Left lobe of liver (tissue), 2 donors: ENCODE measurements at regions not wholly inside any gene's neighbourhood (a gene's known extent, or its start where the extent isn't known, plus 50 kb on each side); places are given as distances from the start of the nearest gene placed in this dataset.
A peak's percentile ranks its signal among the peaks of the same experiment; 100 is the strongest.

Experiments
- ATAC-seq: fragments of 200-7000 bp; cut with Tn5 transposase; one replicate; pipeline ENCODE4 v1.9.1; 2020; ENCODE audit warnings: mild to moderate bottlenecking, moderate library complexity
- DNase-seq: peaks from one replicate; pipeline ENCODE4 v3.0.0-alpha.2; 2020; ENCODE audit warnings: low spot score
- donor health status: DM: no; HTN: no; CAD: no; lungs with moderate emphysema.
- donor health status: DM: no; HTN: yes; CAD: no.

DNA sequence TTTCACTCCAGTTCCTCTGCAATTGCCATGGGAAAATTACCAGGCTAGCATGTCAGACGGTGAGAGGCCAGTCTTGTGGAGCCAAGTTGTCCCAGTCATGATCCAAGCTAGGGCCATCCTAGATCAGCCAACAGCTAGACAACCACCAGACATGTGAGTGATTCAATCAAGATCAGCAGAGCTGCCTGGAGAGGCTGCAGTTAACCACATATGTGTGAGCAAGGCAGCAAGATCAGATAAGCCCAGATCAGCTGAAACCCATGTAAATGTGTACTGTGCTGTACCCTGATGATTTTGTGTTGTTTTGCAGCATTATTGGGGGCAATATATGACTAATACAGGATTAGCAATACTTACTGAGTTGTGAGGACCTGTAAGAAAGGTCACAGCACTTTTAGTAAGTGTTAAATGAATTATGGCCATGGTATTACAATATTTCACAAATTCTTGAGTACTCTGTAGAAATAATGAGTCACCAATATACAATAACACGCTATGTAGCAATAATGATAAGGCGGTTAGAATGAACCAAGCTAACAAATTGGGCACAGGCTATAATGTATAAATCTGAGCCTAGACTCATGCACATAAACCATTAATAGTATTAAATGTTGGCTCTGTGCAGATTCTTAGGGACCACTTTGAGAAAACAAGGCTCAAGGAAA is 91.4 kb downstream of the SUDS3 start:
- no peak for DNase-seq
- no peak for ATAC-seq

GRCh38 chr12:118472940-118473339 is 96.6 kb downstream of the SUDS3 start:
- DNase-seq = no peak
- ATAC-seq = no peak

DNA sequence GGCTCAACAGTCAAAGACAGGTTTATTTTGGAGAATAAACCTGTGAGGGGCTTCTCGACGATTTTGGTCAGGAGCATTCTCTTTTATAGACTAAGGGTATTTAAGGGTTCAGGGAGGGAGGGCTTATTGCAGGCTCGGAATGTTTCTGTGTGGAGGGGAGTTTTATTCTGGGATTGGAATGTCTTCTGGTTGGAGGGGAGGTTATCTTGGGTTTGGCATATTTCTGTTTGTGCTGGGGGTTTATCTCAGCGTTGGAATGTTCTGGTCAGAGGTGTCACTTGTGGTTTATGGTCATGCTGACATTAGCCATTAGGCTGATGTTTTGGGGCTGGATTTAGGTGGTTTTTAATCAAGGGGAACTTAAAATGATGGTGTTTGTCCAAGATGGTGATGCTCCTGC is 103.9 kb downstream of the SUDS3 start:
- ATAC-seq = no peak
- no peak for DNase-seq

DNA sequence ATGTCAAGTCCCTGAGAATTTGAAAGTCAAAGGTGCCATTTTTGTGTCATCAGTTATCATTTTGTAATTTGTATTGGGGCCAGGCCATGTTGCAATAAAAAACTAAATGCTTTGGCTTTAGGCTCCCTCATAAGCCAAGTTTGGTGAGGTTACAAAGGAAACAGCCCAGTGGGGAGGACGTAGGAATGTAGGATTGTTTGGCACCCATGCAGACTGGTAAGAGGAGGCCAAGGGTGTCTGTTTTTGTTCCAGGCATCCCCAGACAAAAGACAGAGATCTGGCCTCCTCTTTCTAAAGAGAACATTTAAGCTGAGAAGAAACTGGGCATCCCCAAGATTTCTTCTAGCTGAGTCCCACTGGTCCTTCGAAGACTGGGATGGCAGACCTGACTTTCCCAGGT is 111.7 kb downstream of the SUDS3 start:
- no peak for DNase-seq
- ATAC-seq = no peak

GRCh38 chr12:118493962-118494361 is 117.6 kb downstream of the SUDS3 start:
- ATAC-seq = no peak
- DNase-seq = no peak

DNA sequence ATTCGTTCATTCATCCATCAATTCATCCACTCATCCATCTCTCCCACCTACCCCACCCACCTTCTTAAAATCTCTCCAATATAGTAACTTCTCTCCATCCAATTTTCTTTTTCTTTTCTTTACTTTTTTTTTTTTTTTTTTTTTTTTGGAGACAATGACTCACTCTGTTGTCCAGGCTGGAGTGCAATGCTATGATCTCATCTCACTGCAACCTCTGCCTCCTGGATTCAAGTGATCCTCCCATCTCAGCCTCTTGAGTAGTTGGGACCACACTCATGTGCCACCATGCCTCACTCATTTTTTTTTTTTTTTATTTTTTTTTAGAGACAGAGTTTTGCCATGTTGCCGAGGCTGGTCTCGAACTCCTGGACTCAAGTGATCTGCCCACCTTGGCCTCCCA is 118.4 kb downstream of the SUDS3 start:
- no peak for DNase-seq
- ATAC-seq = no peak

- ATAC-seq = no peak
- DNase-seq = no peak
These were observed 118.9 kb downstream of the SUDS3 start for GRCh38 chr12:118495296-118495695.

GRCh38 chr12:118498171-118498570 is 121.8 kb downstream of the SUDS3 start:
- ATAC-seq = no peak
- no peak for DNase-seq

DNA sequence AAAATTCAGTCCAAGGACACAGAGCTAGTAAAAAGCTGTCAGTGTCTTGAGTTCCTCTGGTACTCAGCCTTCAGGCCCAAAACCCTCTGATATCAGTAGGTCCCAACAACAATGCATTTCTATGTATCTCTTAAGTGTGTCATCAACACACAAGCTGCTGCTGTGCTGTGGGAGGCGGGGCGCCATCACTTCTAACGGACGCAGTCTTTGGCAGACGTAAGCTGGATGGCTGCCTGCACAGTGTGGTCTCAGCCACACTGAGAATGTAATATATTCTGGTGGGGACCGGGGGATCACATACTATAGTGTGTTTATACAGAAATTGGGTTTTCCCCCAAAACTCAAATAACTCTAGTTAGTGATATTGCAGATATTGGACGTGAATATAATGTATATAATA is 123.9 kb downstream of the SUDS3 start:
- ATAC-seq (no peak), DNase-seq (no peak)

DNA sequence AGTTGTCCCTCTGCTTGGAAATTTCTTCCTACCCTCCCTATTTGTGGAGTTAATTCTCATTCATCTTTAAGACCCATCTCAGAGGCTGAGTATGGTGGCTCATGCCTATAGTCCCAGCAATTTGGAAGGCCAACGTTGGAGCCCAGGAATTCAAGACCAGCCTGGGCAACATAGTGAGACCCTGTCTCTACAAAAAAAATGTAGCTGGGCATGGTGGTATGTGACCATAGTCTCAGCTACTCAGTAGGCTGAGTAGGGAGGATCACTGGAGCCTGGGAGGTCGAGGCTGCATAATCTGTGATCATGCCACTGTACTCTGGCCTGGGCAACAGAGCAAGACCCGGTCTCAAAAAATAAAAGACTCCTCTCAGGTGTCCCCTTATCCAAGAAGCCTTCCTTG is 125.1 kb downstream of the SUDS3 start:
- DNase-seq = no peak
- ATAC-seq = no peak

GRCh38 chr12:118503476-118503875 is 127.1 kb downstream of the SUDS3 start:
- no peak for ATAC-seq
- DNase-seq = no peak

- ATAC-seq (no peak), DNase-seq (no peak)
These were observed 136.3 kb downstream of the SUDS3 start for GRCh38 chr12:118512669-118513068.

DNA sequence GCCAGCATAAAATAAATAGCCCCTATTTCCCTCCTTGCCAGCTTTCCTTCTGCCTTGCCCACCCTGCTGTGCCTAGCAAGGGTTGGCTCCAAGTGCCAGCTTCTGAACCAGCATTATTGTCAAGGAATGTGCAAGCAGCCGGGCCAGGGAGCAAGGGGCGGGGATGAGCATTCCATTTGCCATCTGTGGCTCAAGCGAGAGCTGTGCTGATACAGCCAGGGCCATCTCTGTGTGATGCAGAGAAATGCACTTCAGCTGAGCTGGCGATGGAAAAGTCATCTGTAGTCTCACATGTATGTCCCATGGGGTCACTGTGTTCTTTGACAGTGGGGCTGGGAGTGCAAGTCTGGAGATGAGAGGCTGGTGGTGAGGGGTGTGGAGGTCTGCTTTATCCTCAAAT is 137.3 kb downstream of the SUDS3 start:
- ATAC-seq (no peak), DNase-seq (no peak)

GRCh38 chr12:118514297-118514696 is 137.9 kb downstream of the SUDS3 start:
- ATAC-seq (no peak), DNase-seq (no peak)

- DNase-seq = no peak
- ATAC-seq = no peak
These were observed 144.1 kb downstream of the SUDS3 start for GRCh38 chr12:118520214-118521035.

GRCh38 chr12:118521036-118521370 is 144.6 kb downstream of the SUDS3 start:
- ATAC-seq (no peak), DNase-seq (no peak)

DNA sequence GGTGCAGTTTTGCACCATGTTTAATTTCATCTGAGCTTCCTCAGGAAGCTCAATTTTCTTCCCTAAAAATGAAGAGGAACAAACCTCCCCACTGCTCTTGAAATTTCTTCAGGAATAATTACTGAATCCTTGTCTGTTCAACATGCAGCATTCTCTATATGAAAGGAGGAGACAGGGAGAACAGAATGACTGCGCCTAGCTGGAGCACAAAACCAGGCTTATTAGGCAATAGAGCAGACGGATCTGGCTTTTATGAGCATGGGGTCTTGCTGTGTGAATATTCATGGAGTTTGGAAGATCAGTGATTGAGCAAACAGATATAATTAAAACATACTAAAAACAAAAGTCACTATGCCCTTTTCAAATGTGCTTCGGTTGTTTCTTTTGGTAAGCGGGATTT is 148.1 kb downstream of the SUDS3 start:
- no peak for ATAC-seq

GRCh38 chr12:118525216-118525615 is 148.9 kb downstream of the SUDS3 start:
- DNase-seq = no peak
- ATAC-seq = no peak

More for the DNA sequence above, 148.1 kb downstream of the SUDS3 start:
- DNase-seq = no peak

- DNase-seq = no peak
- peak; percentile 61 for ATAC-seq
These were observed 150.1 kb downstream of the SUDS3 start for GRCh38 chr12:118526255-118527095.

DNA sequence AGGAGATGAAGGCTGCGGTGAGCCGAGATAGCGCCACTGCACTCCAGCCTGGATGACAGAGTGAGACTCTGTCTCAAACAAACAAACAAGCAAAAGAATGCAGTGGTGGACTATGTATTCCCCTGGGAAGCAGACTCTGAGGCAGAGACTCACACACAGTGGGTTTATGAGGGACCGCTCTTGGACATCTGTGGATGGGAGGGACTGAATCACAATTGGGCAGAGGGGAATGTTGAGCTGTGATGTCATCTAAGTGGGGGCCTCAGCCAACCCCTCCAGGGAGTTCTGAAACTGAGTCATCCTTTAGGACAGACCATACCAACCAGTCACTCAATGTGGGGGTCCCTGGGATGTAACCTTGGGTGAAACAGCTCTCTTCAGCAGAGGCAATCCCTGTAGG is 151.0 kb downstream of the SUDS3 start:
- DNase-seq (no peak), ATAC-seq (no peak)

DNA sequence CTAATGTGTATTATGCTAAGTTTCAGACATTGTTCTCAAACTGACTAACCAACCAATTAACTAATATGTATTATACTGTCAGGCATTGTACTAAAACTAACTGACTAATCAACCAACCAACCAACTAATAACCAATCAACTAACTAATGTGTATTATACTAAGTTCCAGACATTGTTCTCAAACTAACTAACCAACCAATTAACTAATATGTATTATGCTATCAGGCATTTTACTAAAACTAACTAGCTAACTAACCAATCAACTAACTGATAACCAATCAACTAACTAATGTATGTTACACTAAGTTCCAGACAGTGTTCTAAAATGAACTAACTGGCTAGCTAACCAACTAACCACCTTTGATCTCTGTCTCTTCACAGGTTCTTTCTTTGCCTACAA is 152.3 kb downstream of the SUDS3 start:
- no peak for ATAC-seq
- no peak for DNase-seq

DNA sequence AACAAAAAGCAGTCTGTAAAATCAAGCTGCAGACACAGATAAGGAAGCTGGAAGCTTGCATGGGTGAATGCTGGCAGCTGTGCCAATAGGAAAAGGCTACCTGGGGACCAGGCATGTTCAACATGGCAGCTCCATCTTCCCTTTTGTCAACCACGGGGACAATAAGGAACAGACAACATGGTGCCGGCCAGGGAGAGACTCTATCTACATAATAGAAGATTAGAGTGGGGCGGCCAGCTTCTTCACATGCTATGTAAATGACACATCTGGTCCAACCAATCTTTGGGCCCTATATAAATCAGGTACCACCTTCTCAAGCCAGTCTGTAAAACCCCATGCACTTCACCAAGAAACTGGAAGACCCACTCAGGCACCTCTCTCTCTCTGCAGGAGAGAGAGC is 157.6 kb downstream of the SUDS3 start:
- DNase-seq = no peak
- no peak for ATAC-seq
